HepG2 (cell line): ENCODE measurements at regions not wholly inside any gene's neighbourhood (a gene's known extent, or its start where the extent isn't known, plus 50 kb on each side); places are given as distances from the start of the nearest gene placed in this dataset.

Experiments used
- ATAC-seq: fragments of 200-7000 bp; cut with Tn5 transposase; 3 replicates; pipeline ENCODE4 v1.9.1; 2020; ENCODE audit warnings: mild to moderate bottlenecking, moderate library complexity
- BruUV-seq: library from RNA; stranded (reverse); fragments of 400-500 nt; replicated peaks from 2 replicates; lab custom pipeline; 2021; lab: Mats Ljungman, UMichigan
- CTCF ChIA-PET: fragments of 300-600 bp; formaldehyde crosslinking; extraction: SDS; loops from one replicate; lab custom pipeline; 2021; ENCODE audit warnings: low total read pairs, inconsistent platforms, low intra/inter-chr PET ratio; lab: Yijun Ruan, JAX
- POLR2A ChIA-PET: fragments of 350-600 bp; sonication (Branson Sonifier 250); formaldehyde crosslinking; loops from one replicate; lab custom pipeline; 2020; ENCODE audit warnings: antibody characterized with exemption, inconsistent platforms; lab: Yijun Ruan, JAX
- DNase-seq: peaks from one replicate; pipeline ENCODE4 v3.0.0-alpha.2; 2015; ENCODE audit warnings: low spot score
- FAIRE-seq: peaks from 3 replicates; lab custom pipeline; 2011; peaks lifted over from hg19 to GRCh38; lab: Jason Lieb, UNC
- H2AFZ ChIP-seq: one replicate; pipeline ENCODE4 v1.6.1; 2011; ENCODE audit warnings: low read length, inconsistent platforms
- H3K27ac ChIP-seq: fragments of 300-600 bp; 3 replicates; pipeline ENCODE4 v1.8.0; 2011; ENCODE audit warnings: mixed run types, mild to moderate bottlenecking, mixed read lengths, low read length, inconsistent platforms; ENCODE audit not compliant: insufficient read depth; ENCODE audit errors: extremely low read length
- H3K27me3 ChIP-seq, 2 experiments: fragments of 200-600 bp in 1 of 2; 2 replicates in 1 of 2; 3 replicates in 1 of 2; pipeline versions ENCODE4 v1.6.0 to v1.8.0; 2011; ENCODE audit warnings: low read length in 2 of 2, mild to moderate bottlenecking in 2 of 2, moderate library complexity in 2 of 2, inconsistent platforms in 1 of 2; ENCODE audit not compliant: insufficient read depth in 2 of 2, control insufficient read depth in 1 of 2
- H3K36me3 ChIP-seq, 2 experiments: fragments of 200-600 bp in 1 of 2; replicated peaks in 1 of 2; 2 replicates in 1 of 2; 3 replicates in 1 of 2; pipeline versions ENCODE4 v1.5.1 to v1.8.0; 2011; ENCODE audit warnings: low read length in 2 of 2, inconsistent platforms in 1 of 2; ENCODE audit not compliant: insufficient read depth in 2 of 2, control insufficient read depth in 1 of 2
- H3K4me1 ChIP-seq: 2 replicates; pipeline ENCODE4 v1.5.1; 2012; ENCODE audit warnings: low read length, inconsistent platforms; ENCODE audit not compliant: insufficient read depth
- H3K4me2 ChIP-seq: 2 replicates; pipeline ENCODE4 v1.6.0; 2011; ENCODE audit warnings: low read depth, low read length, inconsistent platforms
- H3K4me3 ChIP-seq, 3 experiments: fragments of 200-600 bp in 1 of 3; sonication (generic), shearing (Covaris generic) in 1 of 3; replicated peaks in 1 of 3; 2 replicates each; pipeline ENCODE4 v1.5.1; 2011 to 2016; ENCODE audit warnings: low read length in 3 of 3, inconsistent platforms in 2 of 3, low read depth in 2 of 3, mild to moderate bottlenecking in 2 of 3, control low read depth in 1 of 3, mixed read lengths in 1 of 3; ENCODE audit not compliant: insufficient read depth in 1 of 3
- H3K79me2 ChIP-seq: one replicate; pipeline ENCODE4 v1.6.1; 2011; ENCODE audit warnings: low read length, inconsistent platforms; ENCODE audit not compliant: insufficient read depth
- H3K9ac ChIP-seq: 2 replicates; pipeline ENCODE4 v1.6.0; 2011; ENCODE audit warnings: mild to moderate bottlenecking, low read depth, low read length, inconsistent platforms; ENCODE audit not compliant: insufficient read depth
- H3K9me3 ChIP-seq: 2 replicates; pipeline ENCODE4 v1.5.1; 2012; ENCODE audit warnings: mild to moderate bottlenecking, low read length
- H4K20me1 ChIP-seq: 2 replicates; pipeline ENCODE4 v1.6.0; 2011; ENCODE audit warnings: inconsistent platforms, mild to moderate bottlenecking, low read length, moderate library complexity; ENCODE audit not compliant: insufficient read depth
- MTA3 ChIP-seq: sonication (generic); formaldehyde crosslinking; IDR thresholded peaks from 2 replicates; pipeline ENCODE4 v1.4.0; 2020; ENCODE audit warnings: missing genetic modification reagents
- NFATC3 ChIP-seq: sonication (generic); formaldehyde crosslinking; IDR thresholded peaks from 2 replicates; pipeline ENCODE4 v1.5.1; 2020; ENCODE audit warnings: mild to moderate bottlenecking, missing genetic modification reagents
- PTBP1 ChIP-seq: fragments of 200-400 bp; formaldehyde crosslinking; IDR thresholded peaks from 2 replicates; pipeline ENCODE4 v1.6.1; 2018; ENCODE audit warnings: low read length, low read depth; ENCODE audit not compliant: poor library complexity, severe bottlenecking
- SP5 ChIP-seq: IDR thresholded peaks from 2 replicates; pipeline ENCODE4 v1.6.1; 2016; ENCODE audit warnings: low read depth, borderline replicate concordance
- ZBTB42 ChIP-seq: sonication (generic); formaldehyde crosslinking; IDR thresholded peaks from 2 replicates; pipeline ENCODE4 v1.5.0; 2020; ENCODE audit warnings: mild to moderate bottlenecking, missing genetic modification reagents
- ZFP36 ChIP-seq: fragments of 150-350 bp; IDR thresholded peaks from 2 replicates; pipeline ENCODE4 v1.6.1; 2018; ENCODE audit warnings: borderline replicate concordance, low read length, low read depth; ENCODE audit not compliant: partially characterized antibody
- ZNF317 ChIP-seq: sonication (generic); formaldehyde crosslinking; IDR thresholded peaks from 2 replicates; pipeline ENCODE4 v1.5.0; 2020; ENCODE audit warnings: mild to moderate bottlenecking, missing genetic modification reagents
- ZNF562 ChIP-seq: sonication (generic); formaldehyde crosslinking; IDR thresholded peaks from 2 replicates; pipeline ENCODE4 v1.8.0; 2022; ENCODE audit warnings: missing genetic modification reagents, borderline replicate concordance
- WGBS: methylation state at CpG from one replicate; pipeline ENCODE4 v1.1.6; 2017; ENCODE audit warnings: low lambda C conversion rate; 5-methylcytosine and 5-hydroxymethylcytosine counted together
- in situ Hi-C: cut with HindIII; loops from 2 replicates; pipeline ENCODE4 v1.10.0; 2017; ENCODE audit warnings: low pct_unique_long_range_greater_than_20kb; ENCODE audit not compliant: extremely low pct_ligation_motif_present
- intact Hi-C: fragments of 100-400 bp; cut with micrococcal nuclease; formaldehyde crosslinking; loops from one replicate; pipeline ENCODE4 v1.10.0; 2022; ENCODE audit not compliant: unreplicated experiment
- TF ChIP-seq, protein P1 (sequence below): sonication (generic); formaldehyde crosslinking; IDR thresholded peaks from 2 replicates; pipeline ENCODE4 v1.4.0; 2020; ENCODE audit warnings: missing genetic modification reagents, borderline replicate concordance
- TF ChIP-seq, protein P2 (sequence below): sonication (generic); formaldehyde crosslinking; IDR thresholded peaks from 2 replicates; pipeline ENCODE4 v1.4.0; 2020; ENCODE audit warnings: missing genetic modification reagents, mild to moderate bottlenecking, borderline replicate concordance
- TF ChIP-seq, protein P3 (sequence below): sonication (generic); formaldehyde crosslinking; IDR thresholded peaks from 2 replicates; pipeline ENCODE4 v1.5.0; 2020; ENCODE audit warnings: mild to moderate bottlenecking, missing genetic modification reagents, borderline replicate concordance

DNA sequence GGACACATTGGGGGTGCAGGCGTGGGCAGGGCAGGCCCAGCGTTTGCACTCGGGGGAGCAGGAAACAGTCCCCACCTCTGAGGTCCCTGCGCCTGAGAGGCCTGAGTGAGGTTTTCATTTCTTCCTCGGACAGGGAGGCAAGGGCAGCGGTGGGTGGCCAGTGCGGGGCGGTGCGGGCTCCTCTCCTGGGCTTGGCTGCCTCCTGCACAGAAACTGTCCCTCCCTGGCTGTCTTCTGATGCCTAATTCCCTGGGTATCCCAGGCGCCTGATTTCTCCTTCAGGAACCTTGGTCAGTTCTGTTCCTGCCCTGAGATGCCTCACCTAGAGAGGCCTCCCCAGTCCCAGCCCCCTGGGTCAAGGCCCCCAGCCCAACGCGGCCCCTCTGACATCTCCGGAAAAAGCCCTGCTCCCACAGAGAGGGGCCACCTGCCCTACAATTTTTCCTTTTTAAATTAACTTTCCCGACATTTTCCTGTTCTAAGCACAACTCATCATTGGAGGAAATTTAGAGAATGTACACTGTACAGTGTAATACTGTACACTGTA, 260.3 kb downstream of the ADGRD1 start:
- BruUV-seq, result no TSS peak
- H3K4me1 ChIP-seq, result no peaks in the 10 kb centered on the region
- no peak overlapping the region for H3K9ac ChIP-seq
- intact Hi-C loops, result no loop called here
- no peak for FAIRE-seq
- H3K9me3 ChIP-seq, result no peaks in the 10 kb centered on the region
- 30% methylated on average over 8 of the region's 14 CpGs for WGBS
- H3K4me2 ChIP-seq, result no peak overlapping the region
- no peak overlapping the region for H2AFZ ChIP-seq
- DNase-seq, result no peak
- in situ Hi-C loops, result no loop called here
- ChIA-PET POLR2A (no interaction called here), CTCF (no interaction called here)
- H4K20me1 ChIP-seq, result no peaks in the 10 kb centered on the region
- peaks cover 5 to 49% of the 10 kb centered on the region in 2 experiments; a peak in 4 of 5 replicates for H3K27me3 ChIP-seq
- no peak overlapping the region for H3K27ac ChIP-seq
- no peaks in the 10 kb centered on the region for H3K36me3 ChIP-seq
- no peak for ATAC-seq
- H3K79me2 ChIP-seq, result no peaks in the 10 kb centered on the region
- no peak overlapping the region for H3K4me3 ChIP-seq
- TF ChIP-seq, protein P1, sequence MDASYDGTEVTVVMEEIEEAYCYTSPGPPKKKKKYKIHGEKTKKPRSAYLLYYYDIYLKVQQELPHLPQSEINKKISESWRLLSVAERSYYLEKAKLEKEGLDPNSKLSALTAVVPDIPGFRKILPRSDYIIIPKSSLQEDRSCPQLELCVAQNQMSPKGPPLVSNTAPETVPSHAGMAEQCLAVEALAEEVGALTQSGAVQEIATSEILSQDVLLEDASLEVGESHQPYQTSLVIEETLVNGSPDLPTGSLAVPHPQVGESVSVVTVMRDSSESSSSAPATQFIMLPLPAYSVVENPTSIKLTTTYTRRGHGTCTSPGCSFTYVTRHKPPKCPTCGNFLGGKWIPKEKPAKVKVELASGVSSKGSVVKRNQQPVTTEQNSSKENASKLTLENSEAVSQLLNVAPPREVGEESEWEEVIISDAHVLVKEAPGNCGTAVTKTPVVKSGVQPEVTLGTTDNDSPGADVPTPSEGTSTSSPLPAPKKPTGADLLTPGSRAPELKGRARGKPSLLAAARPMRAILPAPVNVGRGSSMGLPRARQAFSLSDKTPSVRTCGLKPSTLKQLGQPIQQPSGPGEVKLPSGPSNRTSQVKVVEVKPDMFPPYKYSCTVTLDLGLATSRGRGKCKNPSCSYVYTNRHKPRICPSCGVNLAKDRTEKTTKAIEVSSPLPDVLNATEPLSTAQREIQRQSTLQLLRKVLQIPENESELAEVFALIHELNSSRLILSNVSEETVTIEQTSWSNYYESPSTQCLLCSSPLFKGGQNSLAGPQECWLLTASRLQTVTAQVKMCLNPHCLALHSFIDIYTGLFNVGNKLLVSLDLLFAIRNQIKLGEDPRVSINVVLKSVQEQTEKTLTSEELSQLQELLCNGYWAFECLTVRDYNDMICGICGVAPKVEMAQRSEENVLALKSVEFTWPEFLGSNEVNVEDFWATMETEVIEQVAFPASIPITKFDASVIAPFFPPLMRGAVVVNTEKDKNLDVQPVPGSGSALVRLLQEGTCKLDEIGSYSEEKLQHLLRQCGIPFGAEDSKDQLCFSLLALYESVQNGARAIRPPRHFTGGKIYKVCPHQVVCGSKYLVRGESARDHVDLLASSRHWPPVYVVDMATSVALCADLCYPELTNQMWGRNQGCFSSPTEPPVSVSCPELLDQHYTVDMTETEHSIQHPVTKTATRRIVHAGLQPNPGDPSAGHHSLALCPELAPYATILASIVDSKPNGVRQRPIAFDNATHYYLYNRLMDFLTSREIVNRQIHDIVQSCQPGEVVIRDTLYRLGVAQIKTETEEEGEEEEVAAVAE, result no peak
- TF ChIP-seq ZNF562 (CRISPR knock-in tag) (no peak), MTA3 (CRISPR knock-in tag) (no peak), ZBTB42 (no peak), PTBP1 (no peak), ZFP36 (no peak), NFATC3 (CRISPR knock-in tag) (no peak), ZNF317 (CRISPR knock-in tag) (no peak), SP5 (CRISPR knock-in tag) (no peak)
- TF ChIP-seq, protein P2, sequence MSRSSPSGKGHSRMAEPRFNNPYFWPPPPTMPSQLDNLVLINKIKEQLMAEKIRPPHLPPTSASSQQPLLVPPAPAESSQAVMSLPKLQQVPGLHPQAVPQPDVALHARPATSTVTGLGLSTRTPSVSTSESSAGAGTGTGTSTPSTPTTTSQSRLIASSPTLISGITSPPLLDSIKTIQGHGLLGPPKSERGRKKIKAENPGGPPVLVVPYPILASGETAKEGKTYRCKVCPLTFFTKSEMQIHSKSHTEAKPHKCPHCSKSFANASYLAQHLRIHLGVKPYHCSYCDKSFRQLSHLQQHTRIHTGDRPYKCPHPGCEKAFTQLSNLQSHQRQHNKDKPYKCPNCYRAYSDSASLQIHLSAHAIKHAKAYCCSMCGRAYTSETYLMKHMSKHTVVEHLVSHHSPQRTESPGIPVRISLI, result no peak
- TF ChIP-seq, protein P3, sequence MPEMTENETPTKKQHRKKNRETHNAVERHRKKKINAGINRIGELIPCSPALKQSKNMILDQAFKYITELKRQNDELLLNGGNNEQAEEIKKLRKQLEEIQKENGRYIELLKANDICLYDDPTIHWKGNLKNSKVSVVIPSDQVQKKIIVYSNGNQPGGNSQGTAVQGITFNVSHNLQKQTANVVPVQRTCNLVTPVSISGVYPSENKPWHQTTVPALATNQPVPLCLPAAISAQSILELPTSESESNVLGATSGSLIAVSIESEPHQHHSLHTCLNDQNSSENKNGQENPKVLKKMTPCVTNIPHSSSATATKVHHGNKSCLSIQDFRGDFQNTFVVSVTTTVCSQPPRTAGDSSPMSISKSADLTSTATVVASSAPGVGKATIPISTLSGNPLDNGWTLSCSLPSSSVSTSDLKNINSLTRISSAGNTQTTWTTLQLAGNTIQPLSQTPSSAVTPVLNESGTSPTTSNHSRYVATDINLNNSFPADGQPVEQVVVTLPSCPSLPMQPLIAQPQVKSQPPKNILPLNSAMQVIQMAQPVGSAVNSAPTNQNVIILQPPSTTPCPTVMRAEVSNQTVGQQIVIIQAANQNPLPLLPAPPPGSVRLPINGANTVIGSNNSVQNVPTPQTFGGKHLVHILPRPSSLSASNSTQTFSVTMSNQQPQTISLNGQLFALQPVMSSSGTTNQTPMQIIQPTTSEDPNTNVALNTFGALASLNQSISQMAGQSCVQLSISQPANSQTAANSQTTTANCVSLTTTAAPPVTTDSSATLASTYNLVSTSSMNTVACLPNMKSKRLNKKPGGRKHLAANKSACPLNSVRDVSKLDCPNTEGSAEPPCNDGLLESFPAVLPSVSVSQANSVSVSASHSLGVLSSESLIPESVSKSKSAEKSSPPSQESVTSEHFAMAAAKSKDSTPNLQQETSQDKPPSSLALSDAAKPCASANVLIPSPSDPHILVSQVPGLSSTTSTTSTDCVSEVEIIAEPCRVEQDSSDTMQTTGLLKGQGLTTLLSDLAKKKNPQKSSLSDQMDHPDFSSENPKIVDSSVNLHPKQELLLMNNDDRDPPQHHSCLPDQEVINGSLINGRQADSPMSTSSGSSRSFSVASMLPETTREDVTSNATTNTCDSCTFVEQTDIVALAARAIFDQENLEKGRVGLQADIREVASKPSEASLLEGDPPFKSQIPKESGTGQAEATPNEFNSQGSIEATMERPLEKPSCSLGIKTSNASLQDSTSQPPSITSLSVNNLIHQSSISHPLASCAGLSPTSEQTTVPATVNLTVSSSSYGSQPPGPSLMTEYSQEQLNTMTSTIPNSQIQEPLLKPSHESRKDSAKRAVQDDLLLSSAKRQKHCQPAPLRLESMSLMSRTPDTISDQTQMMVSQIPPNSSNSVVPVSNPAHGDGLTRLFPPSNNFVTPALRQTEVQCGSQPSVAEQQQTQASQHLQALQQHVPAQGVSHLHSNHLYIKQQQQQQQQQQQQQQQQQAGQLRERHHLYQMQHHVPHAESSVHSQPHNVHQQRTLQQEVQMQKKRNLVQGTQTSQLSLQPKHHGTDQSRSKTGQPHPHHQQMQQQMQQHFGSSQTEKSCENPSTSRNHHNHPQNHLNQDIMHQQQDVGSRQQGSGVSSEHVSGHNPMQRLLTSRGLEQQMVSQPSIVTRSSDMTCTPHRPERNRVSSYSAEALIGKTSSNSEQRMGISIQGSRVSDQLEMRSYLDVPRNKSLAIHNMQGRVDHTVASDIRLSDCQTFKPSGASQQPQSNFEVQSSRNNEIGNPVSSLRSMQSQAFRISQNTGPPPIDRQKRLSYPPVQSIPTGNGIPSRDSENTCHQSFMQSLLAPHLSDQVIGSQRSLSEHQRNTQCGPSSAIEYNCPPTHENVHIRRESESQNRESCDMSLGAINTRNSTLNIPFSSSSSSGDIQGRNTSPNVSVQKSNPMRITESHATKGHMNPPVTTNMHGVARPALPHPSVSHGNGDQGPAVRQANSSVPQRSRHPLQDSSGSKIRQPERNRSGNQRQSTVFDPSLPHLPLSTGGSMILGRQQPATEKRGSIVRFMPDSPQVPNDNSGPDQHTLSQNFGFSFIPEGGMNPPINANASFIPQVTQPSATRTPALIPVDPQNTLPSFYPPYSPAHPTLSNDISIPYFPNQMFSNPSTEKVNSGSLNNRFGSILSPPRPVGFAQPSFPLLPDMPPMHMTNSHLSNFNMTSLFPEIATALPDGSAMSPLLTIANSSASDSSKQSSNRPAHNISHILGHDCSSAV (CRISPR knock-in tag), result no peak
